Adrenal gland (tissue), 9 donors: ENCODE measurements at regions not wholly inside any gene's neighbourhood (a gene's known extent, or its start where the extent isn't known, plus 50 kb on each side); places are given as distances from the start of the nearest gene placed in this dataset.

Source experiments
- DNase-seq, 7 donors: peaks; one replicate each; pipeline ENCODE4 v3.0.0-alpha.2; 2019 to 2020
- H3K27ac ChIP-seq, 5 donors: fragments of 200-600 bp; sonication (generic) in 4 of 5; 1 replicate in 3 of 5; 2 replicates in 2 of 5; pipeline versions ENCODE4 v1.5.1 to v1.8.0; 2016 to 2020; ENCODE audit warnings: mild to moderate bottlenecking in 1 of 5
- H3K27me3 ChIP-seq: fragments of 200-600 bp; 2 replicates; pipeline ENCODE4 v1.8.0; 2021
- H3K36me3 ChIP-seq, 2 donors: fragments of 200-600 bp; replicated peaks in 1 of 2; 1 replicate in 1 of 2; 2 replicates in 1 of 2; pipeline versions ENCODE4 v1.5.1 to v1.8.0; 2018 to 2022
- H3K4me1 ChIP-seq, 2 donors: fragments of 200-600 bp; replicated peaks in 1 of 2; 1 replicate in 1 of 2; 2 replicates in 1 of 2; pipeline versions ENCODE4 v1.5.1 to v1.8.0; 2018 to 2021
- H3K4me3 ChIP-seq, 4 donors: fragments of 200-600 bp; sonication (generic) in 3 of 4; one replicate each; pipeline ENCODE4 v1.5.1; 2016 to 2018
- H3K9me3 ChIP-seq, 3 donors: fragments of 200-600 bp; sonication (generic) in 1 of 3; replicated peaks in 1 of 3; 1 replicate in 2 of 3; 2 replicates in 1 of 3; pipeline versions ENCODE4 v1.5.1 to v1.8.0; 2016 to 2021
- POLR2A ChIP-seq, 2 donors: fragments of 450-650 bp; IDR thresholded peaks; one replicate each; pipeline ENCODE4 v1.6.1; 2017; ENCODE audit warnings: antibody characterized with exemption in 2 of 2, mild to moderate bottlenecking in 2 of 2, moderate library complexity in 1 of 2
- WGBS, 4 donors: extraction: QIAGEN DNeasy Blood & Tissue Kit in 2 of 4; methylation state at CpG; one replicate each; pipeline versions ENCODE4 v1.1.5 to v1.1.7; 2013 to 2017; 5-methylcytosine and 5-hydroxymethylcytosine counted together
- intact Hi-C, 2 donors: fragments of 100-400 bp; cut with DNase I; formaldehyde crosslinking; loops; one replicate each; pipeline versions ENCODE4 v1.14.1 to v1.15.0; 2022 to 2023
- TF ChIP-seq, protein P1 (sequence below), 6 experiments: fragments of 450-650 bp in 4 of 6; fragments of 200-600 bp in 2 of 6; sonication (generic) in 1 of 6; IDR thresholded peaks; 1 replicate in 5 of 6; 2 replicates in 1 of 6; pipeline versions ENCODE4 v1.5.1 to v1.8.0; 2016 to 2021; ENCODE audit warnings: antibody characterized with exemption in 6 of 6, mild to moderate bottlenecking in 2 of 6, moderate library complexity in 1 of 6
- donor health status: healthy with polysubstance abuse.
- donor health status: Bipolar disorder and iron deficiency.
- donor health status: DM: yes; HTN: yes; CAD: no.
- donor health status: DM: no; HTN: no; CAD: no.
- donor health status: DM: no; HTN: no; CAD: no.

GRCh38 chr3:38987456-38987855 lies 64.3 kb downstream of the SCN11A start:
- DNase-seq = no peak
- no peak for TF ChIP-seq POLR2A (IDR thresholded peaks at IDR 0.05)
- TF ChIP-seq, protein P1, sequence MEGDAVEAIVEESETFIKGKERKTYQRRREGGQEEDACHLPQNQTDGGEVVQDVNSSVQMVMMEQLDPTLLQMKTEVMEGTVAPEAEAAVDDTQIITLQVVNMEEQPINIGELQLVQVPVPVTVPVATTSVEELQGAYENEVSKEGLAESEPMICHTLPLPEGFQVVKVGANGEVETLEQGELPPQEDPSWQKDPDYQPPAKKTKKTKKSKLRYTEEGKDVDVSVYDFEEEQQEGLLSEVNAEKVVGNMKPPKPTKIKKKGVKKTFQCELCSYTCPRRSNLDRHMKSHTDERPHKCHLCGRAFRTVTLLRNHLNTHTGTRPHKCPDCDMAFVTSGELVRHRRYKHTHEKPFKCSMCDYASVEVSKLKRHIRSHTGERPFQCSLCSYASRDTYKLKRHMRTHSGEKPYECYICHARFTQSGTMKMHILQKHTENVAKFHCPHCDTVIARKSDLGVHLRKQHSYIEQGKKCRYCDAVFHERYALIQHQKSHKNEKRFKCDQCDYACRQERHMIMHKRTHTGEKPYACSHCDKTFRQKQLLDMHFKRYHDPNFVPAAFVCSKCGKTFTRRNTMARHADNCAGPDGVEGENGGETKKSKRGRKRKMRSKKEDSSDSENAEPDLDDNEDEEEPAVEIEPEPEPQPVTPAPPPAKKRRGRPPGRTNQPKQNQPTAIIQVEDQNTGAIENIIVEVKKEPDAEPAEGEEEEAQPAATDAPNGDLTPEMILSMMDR (IDR thresholded peaks at IDR 0.05) = no peak
- 69 to 81% (median 73%) methylated on average over 3 of the region's 3 CpGs for WGBS, 4 donors
- intact Hi-C loops = no loop called here
- Histone ChIP-seq H3K27me3 (no peaks in the 10 kb centered on the region), H3K27ac (no peak overlapping the region), H3K4me3 (no peak overlapping the region), H3K36me3 (no peaks in the 10 kb centered on the region), H3K4me1 (no peaks in the 10 kb centered on the region), H3K9me3 (no peaks in the 10 kb centered on the region)

DNA sequence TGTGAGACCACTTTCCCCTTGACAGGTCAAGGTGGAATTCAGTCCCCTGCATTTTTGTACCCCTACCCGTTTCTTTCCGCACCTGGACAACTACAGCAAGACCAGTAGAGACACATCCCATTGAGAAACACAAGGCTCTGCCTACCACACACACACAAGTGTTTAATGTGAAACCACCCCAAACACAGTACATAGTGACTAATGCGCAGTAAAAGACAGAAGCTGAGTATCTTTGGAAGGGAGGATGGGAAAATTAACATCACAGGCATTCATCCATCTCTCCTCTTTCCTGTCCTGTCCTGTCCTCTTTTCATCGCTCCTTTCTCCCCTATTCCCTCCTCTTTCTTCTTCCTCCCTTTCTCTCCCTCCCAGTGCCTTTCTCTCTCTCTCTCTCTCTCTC lies 64.8 kb downstream of the SCN11A start:
- no peak for DNase-seq
- intact Hi-C loops = no loop called here
- 85 to 92% (median 89%) methylated on average over 3 to 4 of the region's 4 CpGs for WGBS, 4 donors
- TF ChIP-seq, protein P1 (IDR thresholded peaks at IDR 0.05) = no peak
- no peak for TF ChIP-seq POLR2A (IDR thresholded peaks at IDR 0.05)
- H3K27me3 ChIP-seq = no peaks in the 10 kb centered on the region
- H3K36me3 ChIP-seq = no peaks in the 10 kb centered on the region
- no peak overlapping the region for H3K4me3 ChIP-seq
- H3K4me1 ChIP-seq = no peaks in the 10 kb centered on the region
- no peak overlapping the region for H3K27ac ChIP-seq
- H3K9me3 ChIP-seq = no peaks in the 10 kb centered on the region

GRCh38 chr3:38985981-38986380 lies 65.8 kb downstream of the SCN11A start:
- Histone ChIP-seq H3K27ac (no peak overlapping the region), H3K4me1 (no peaks in the 10 kb centered on the region), H3K9me3 (no peaks in the 10 kb centered on the region), H3K27me3 (no peaks in the 10 kb centered on the region), H3K36me3 (no peaks in the 10 kb centered on the region), H3K4me3 (no peak overlapping the region)
- intact Hi-C loops = no loop called here
- DNase-seq = peak in 1 of 7 donors; percentile 6
- WGBS, 4 donors = 69 to 92% (median 85%) methylated on average over 4 of the region's 4 CpGs
- no peak for TF ChIP-seq POLR2A (IDR thresholded peaks at IDR 0.05)
- TF ChIP-seq, protein P1 (IDR thresholded peaks at IDR 0.05) = no peak

DNA sequence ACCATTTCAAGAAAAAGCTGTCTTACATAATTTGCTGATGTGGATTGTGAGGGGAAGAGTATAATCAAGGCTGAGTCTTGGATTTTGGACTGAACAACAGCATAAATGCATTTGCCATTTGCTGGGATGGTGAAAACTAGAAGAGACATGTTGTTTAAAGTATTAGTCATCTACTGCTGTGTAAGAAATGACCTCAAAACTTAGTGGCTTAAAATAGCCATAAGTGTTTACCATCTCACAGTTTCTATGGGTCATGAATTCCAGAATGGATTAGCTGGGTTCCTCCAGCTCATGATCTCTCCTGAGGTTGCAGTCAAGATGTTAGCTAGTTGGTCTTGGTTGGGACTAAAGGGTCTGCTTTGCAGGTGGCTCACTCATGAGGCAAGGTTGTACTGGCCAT lies 66.2 kb downstream of the SCN11A start:
- H3K9me3 ChIP-seq = no peaks in the 10 kb centered on the region
- intact Hi-C loops = no loop called here
- no peaks in the 10 kb centered on the region for H3K4me1 ChIP-seq
- H3K4me3 ChIP-seq = no peak overlapping the region
- TF ChIP-seq POLR2A (IDR thresholded peaks at IDR 0.05) = no peak
- TF ChIP-seq, protein P1 (IDR thresholded peaks at IDR 0.05) = no peak
- no peak overlapping the region for H3K27ac ChIP-seq
- no peaks in the 10 kb centered on the region for H3K27me3 ChIP-seq
- no peaks in the 10 kb centered on the region for H3K36me3 ChIP-seq
- no peak for DNase-seq
